Calu3 (cell line): ENCODE measurements at regions not wholly inside any gene's neighbourhood (a gene's known extent, or its start where the extent isn't known, plus 50 kb on each side); places are given as distances from the start of the nearest gene placed in this dataset.

Experiments
- BruUV-seq: library from RNA; stranded (reverse); fragments of 400-500 nt; replicated peaks from 2 replicates; lab custom pipeline; 2021; lab: Mats Ljungman, UMichigan
- CTCF ChIA-PET: fragments of 300-600 bp; sonication (Branson Sonifier 250); formaldehyde crosslinking; loops from one replicate; lab custom pipeline; 2022; ENCODE audit warnings: antibody characterized with exemption; lab: Charles Lee
- DNase-seq: peaks from one replicate; pipeline ENCODE4 v3.0.0; 2022
- H3K27ac Mint-ChIP-seq: one replicate; pipeline ENCODE4 v1.8.0; 2022; ENCODE audit warnings: mixed read lengths; ENCODE audit not compliant: unreplicated experiment
- H3K27me3 Mint-ChIP-seq: one replicate; pipeline ENCODE4 v1.8.0; 2022; ENCODE audit warnings: mixed read lengths; ENCODE audit not compliant: unreplicated experiment
- H3K36me3 Mint-ChIP-seq: one replicate; pipeline ENCODE4 v1.8.0; 2022; ENCODE audit warnings: mild to moderate bottlenecking, moderate library complexity, mixed read lengths; ENCODE audit not compliant: insufficient read depth, unreplicated experiment
- H3K4me1 Mint-ChIP-seq: one replicate; pipeline ENCODE4 v1.8.0; 2022; ENCODE audit warnings: mild to moderate bottlenecking, low read depth, mixed read lengths; ENCODE audit not compliant: unreplicated experiment
- H3K4me3 Mint-ChIP-seq: one replicate; pipeline ENCODE4 v1.8.0; 2022; ENCODE audit warnings: mild to moderate bottlenecking, low read depth, moderate library complexity, mixed read lengths; ENCODE audit not compliant: unreplicated experiment
- H3K9me3 Mint-ChIP-seq: one replicate; pipeline ENCODE4 v1.8.0; 2022; ENCODE audit warnings: low read depth, mixed read lengths; ENCODE audit not compliant: unreplicated experiment
- CTCF ChIP-seq: fragments of 200-600 bp; IDR thresholded peaks from one replicate; pipeline ENCODE4 v1.8.0; 2022; ENCODE audit warnings: antibody characterized with exemption; ENCODE audit not compliant: unreplicated experiment
- intact Hi-C: fragments of 100-400 bp; cut with micrococcal nuclease; formaldehyde crosslinking; loops from one replicate; pipeline ENCODE4 v1.10.0; 2022; ENCODE audit not compliant: unreplicated experiment

- H3K4me3 Mint-ChIP-seq: no peak overlapping the region
- DNase-seq: no peak
- intact Hi-C loops: no loop called here
- no peak for TF ChIP-seq CTCF
- no TSS peak for BruUV-seq
- no peaks in the 10 kb centered on the region for H3K4me1 Mint-ChIP-seq
- no peaks in the 10 kb centered on the region for H3K9me3 Mint-ChIP-seq
- no peaks in the 10 kb centered on the region for H3K36me3 Mint-ChIP-seq
- H3K27me3 Mint-ChIP-seq: peaks cover 55% of the 10 kb centered on the region
- no peak overlapping the region for H3K27ac Mint-ChIP-seq
- CTCF ChIA-PET: no interaction called here
Measured at GRCh38 chr2:234804704-234805103, 147.1 kb upstream of the SH3BP4 start.

GRCh38 chr2:234802845-234803171 is 149.0 kb upstream of the SH3BP4 start:
- no TSS peak for BruUV-seq
- CTCF ChIA-PET: no interaction called here

GRCh38 chr2:234802071-234802844 is 149.6 kb upstream of the SH3BP4 start:
- Mint-ChIP-seq H3K27me3 (peaks cover 63% of the 10 kb centered on the region), H3K27ac (no peak overlapping the region), H3K4me3 (no peak overlapping the region), H3K36me3 (no peaks in the 10 kb centered on the region), H3K4me1 (no peaks in the 10 kb centered on the region), H3K9me3 (no peaks in the 10 kb centered on the region)
- BruUV-seq: no TSS peak
- CTCF ChIA-PET: no interaction called here
- intact Hi-C loops: no loop called here
- DNase-seq: no peak
- TF ChIP-seq CTCF: no peak

More at GRCh38 chr2:234802845-234803171, 149.0 kb upstream of the SH3BP4 start:
- H3K27me3 Mint-ChIP-seq: peaks cover 57% of the 10 kb centered on the region
- no peaks in the 10 kb centered on the region for H3K9me3 Mint-ChIP-seq
- no peak overlapping the region for H3K27ac Mint-ChIP-seq
- no peaks in the 10 kb centered on the region for H3K4me1 Mint-ChIP-seq
- intact Hi-C loops: no loop called here
- H3K36me3 Mint-ChIP-seq: no peaks in the 10 kb centered on the region
- DNase-seq: no peak
- no peak for TF ChIP-seq CTCF
- H3K4me3 Mint-ChIP-seq: no peak overlapping the region

- BruUV-seq: no TSS peak
- Mint-ChIP-seq H3K9me3 (no peaks in the 10 kb centered on the region), H3K27me3 (peaks cover 65% of the 10 kb centered on the region), H3K4me1 (no peaks in the 10 kb centered on the region), H3K36me3 (no peaks in the 10 kb centered on the region), H3K4me3 (no peak overlapping the region), H3K27ac (no peak overlapping the region)
- no peak for DNase-seq
- no peak for TF ChIP-seq CTCF
- CTCF ChIA-PET: interaction anchor here (0.9 kb wide), 1 partner anchor 83 kb away, joined by 5 read pairs; no protein-coding TSS in a partner anchor
- intact Hi-C loops: no loop called here
Measured at GRCh38 chr2:234797566-234798250, 154.1 kb upstream of the SH3BP4 start.
